Transverse colon (tissue), 4 donors: ENCODE measurements at regions not wholly inside any gene's neighbourhood (a gene's known extent, or its start where the extent isn't known, plus 50 kb on each side); places are given as distances from the start of the nearest gene placed in this dataset.

Experiments used
- DNase-seq: peaks from one replicate; pipeline ENCODE4 v3.0.0-alpha.2; 2019
- H3K27ac ChIP-seq, 4 donors: fragments of 200-600 bp; sonication (generic); 2 replicates each; pipeline ENCODE4 v1.5.1; 2016 to 2018; ENCODE audit warnings: inconsistent platforms in 4 of 4
- H3K27me3 ChIP-seq: fragments of 200-600 bp; sonication (generic); 2 replicates; pipeline ENCODE4 v1.5.1; 2017; ENCODE audit warnings: inconsistent platforms
- H3K36me3 ChIP-seq, 4 donors: fragments of 200-600 bp; sonication (generic); 2 replicates each; pipeline ENCODE4 v1.5.1; 2017 to 2019; ENCODE audit warnings: inconsistent platforms in 4 of 4
- H3K4me1 ChIP-seq, 4 donors: fragments of 200-600 bp; sonication (generic); 2 replicates each; pipeline ENCODE4 v1.5.1; 2017 to 2020; ENCODE audit warnings: inconsistent platforms in 4 of 4
- H3K4me3 ChIP-seq, 4 donors: fragments of 200-600 bp; sonication (generic); 1 replicate in 1 of 4; 2 replicates in 3 of 4; pipeline versions ENCODE4 v1.5.1 to v1.6.1; 2017 to 2019; ENCODE audit warnings: inconsistent platforms in 4 of 4
- H3K9me3 ChIP-seq, 2 donors: fragments of 200-600 bp; sonication (generic); 2 replicates each; pipeline ENCODE4 v1.5.1; 2017 to 2019; ENCODE audit warnings: inconsistent platforms in 2 of 2
- CTCF ChIP-seq, 5 experiments: fragments of 200-600 bp in 3 of 5; fragments of 450-650 bp in 2 of 5; sonication (generic) in 3 of 5; IDR thresholded peaks; 1 replicate in 2 of 5; 2 replicates in 3 of 5; pipeline ENCODE4 v1.5.1; 2016 to 2017; ENCODE audit warnings: antibody characterized with exemption in 5 of 5, inconsistent platforms in 3 of 5, mild to moderate bottlenecking in 2 of 5, moderate library complexity in 1 of 5
- EP300 ChIP-seq: sonication (generic); formaldehyde crosslinking; IDR thresholded peaks from one replicate; pipeline ENCODE4 v1.6.1; 2017; ENCODE audit warnings: antibody characterized with exemption, low read depth
- POLR2A ChIP-seq: fragments of 450-650 bp; IDR thresholded peaks from one replicate; pipeline ENCODE4 v1.6.1; 2016; ENCODE audit warnings: antibody characterized with exemption, mild to moderate bottlenecking, moderate library complexity
- POLR2AphosphoS5 ChIP-seq, 3 donors: sonication (generic); formaldehyde crosslinking; IDR thresholded peaks; one replicate each; pipeline ENCODE4 v1.6.1; 2016; ENCODE audit warnings: antibody characterized with exemption in 3 of 3
- WGBS, 2 donors: methylation state at CpG; one replicate each; pipeline ENCODE4 v1.1.5; 2018; ENCODE audit warnings: low coverage in 1 of 2; 5-methylcytosine and 5-hydroxymethylcytosine counted together
- in situ Hi-C, 4 donors: fragments of 200-750 bp; cut with MboI; loops; one replicate each; pipeline versions ENCODE4 v1.15.0 to v1.15.1; 2017; ENCODE audit warnings: low sequenced_read_pairs in 3 of 4, low pct_ligation_motif_present in 1 of 4, low pct_unique_long_range_greater_than_20kb in 1 of 4
- intact Hi-C: fragments of 100-400 bp; cut with DNase I; formaldehyde crosslinking; loops from one replicate; pipeline ENCODE4 v1.15.1; 2023; ENCODE audit warnings: low total_unique reads

DNA sequence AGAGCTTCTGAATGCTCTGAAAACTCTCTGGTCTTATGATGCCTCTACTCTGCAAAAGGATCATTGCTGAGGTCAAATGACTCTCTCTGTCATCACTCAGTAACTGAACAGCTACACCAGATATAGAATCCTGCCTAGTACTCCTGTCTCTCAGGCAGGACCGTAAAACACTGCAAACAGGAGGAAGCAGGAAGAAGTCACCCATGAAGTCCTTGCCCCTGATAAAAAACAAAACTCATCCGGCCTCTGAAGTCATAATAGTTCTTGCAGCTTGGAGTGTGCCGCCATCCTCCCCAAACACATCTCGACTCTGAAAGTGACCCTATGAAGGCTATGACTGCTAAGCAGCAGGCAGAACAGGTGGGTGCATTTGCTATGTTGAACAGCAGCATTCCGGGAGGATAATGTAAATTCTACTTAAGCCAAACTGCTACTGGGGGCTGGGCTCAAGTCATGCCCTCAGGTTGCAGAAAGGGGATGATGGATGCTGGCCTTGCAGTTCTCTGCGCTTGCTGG is 81.9 kb upstream of the FAM169A start:
- H3K36me3 ChIP-seq: no peaks in the 10 kb centered on the region
- peaks cover 0 to 11% (median 0%) of the 10 kb centered on the region in 4 donors for H3K4me1 ChIP-seq
- H3K9me3 ChIP-seq: no peaks in the 10 kb centered on the region
- H3K27me3 ChIP-seq: no peaks in the 10 kb centered on the region
- no peak overlapping the region for H3K4me3 ChIP-seq
- intact Hi-C loops: no loop called here
- DNase-seq: no peak
- 60% methylated on average over 6 of the region's 6 CpGs; no CpG with 5 or more reads in 1 of the 2 donors for WGBS, 2 donors
- in situ Hi-C loops: no loop called here
- TF ChIP-seq CTCF (IDR thresholded peaks at IDR 0.05) (no peak), POLR2AphosphoS5 (IDR thresholded peaks at IDR 0.05) (no peak), POLR2A (no peak), EP300 (no peak)
- no peak overlapping the region for H3K27ac ChIP-seq

- Histone ChIP-seq H3K27ac (no peak overlapping the region), H3K4me1 (peaks cover 0 to 11% (median 0%) of the 10 kb centered on the region in 4 donors), H3K9me3 (no peaks in the 10 kb centered on the region), H3K27me3 (no peaks in the 10 kb centered on the region), H3K4me3 (no peak overlapping the region), H3K36me3 (no peaks in the 10 kb centered on the region)
- intact Hi-C loops (no loop called here), in situ Hi-C loops (no loop called here)
- WGBS, 2 donors: 86% methylated on average over 4 of the region's 4 CpGs; no CpG with 5 or more reads in 1 of the 2 donors
- no peak for DNase-seq
- TF ChIP-seq CTCF (IDR thresholded peaks at IDR 0.05) (no peak), EP300 (no peak), POLR2AphosphoS5 (IDR thresholded peaks at IDR 0.05) (no peak)
These were observed 80.3 kb upstream of the FAM169A start for GRCh38 chr5:74946471-74946870.

DNA sequence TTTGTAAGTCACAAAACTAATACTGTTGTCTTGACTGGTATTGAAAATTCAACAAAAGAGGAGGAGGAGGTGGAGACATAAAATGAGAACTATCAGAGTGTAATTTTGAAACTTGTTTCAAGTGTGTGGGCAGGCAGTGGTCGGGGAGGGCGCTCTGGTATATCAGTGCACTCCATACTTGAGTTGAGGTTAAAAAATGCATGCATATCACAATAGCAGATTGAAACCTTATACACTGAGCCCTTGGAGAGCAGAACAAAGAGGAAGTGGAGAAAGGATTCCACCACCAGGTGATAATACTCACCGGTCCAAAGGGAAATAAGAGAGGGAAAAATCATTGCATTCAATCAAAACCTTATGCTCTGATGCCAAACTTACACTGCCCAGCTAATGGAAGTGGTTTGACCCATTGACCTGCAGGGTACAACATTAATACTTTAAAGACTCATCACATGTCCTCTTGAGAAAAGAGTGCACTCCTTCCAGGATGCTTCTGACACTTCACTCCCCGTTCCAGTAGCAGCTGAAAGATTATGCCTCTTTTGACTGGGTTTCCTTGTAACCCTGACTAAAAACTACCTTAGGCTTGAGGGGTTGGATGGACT is 79.5 kb upstream of the FAM169A start:
- intact Hi-C loops (no loop called here), in situ Hi-C loops (no loop called here)
- peaks cover 0 to 13% (median 0%) of the 10 kb centered on the region in 4 donors for H3K4me1 ChIP-seq
- TF ChIP-seq POLR2A (no peak), POLR2AphosphoS5 (IDR thresholded peaks at IDR 0.05) (no peak), EP300 (no peak), CTCF (IDR thresholded peaks at IDR 0.05) (no peak)
- no peaks in the 10 kb centered on the region for H3K36me3 ChIP-seq
- 58 to 59% methylated on average over 4 of the region's 4 CpGs for WGBS, 2 donors
- H3K27ac ChIP-seq: no peak overlapping the region
- H3K9me3 ChIP-seq: no peaks in the 10 kb centered on the region
- DNase-seq: no peak
- no peaks in the 10 kb centered on the region for H3K27me3 ChIP-seq
- H3K4me3 ChIP-seq: no peak overlapping the region

GRCh38 chr5:74943905-74944304 is 77.7 kb upstream of the FAM169A start:
- TF ChIP-seq POLR2AphosphoS5 (IDR thresholded peaks at IDR 0.05): no peak
- TF ChIP-seq EP300: no peak
- TF ChIP-seq POLR2A: no peak
- no peak for TF ChIP-seq CTCF (IDR thresholded peaks at IDR 0.05)
- Histone ChIP-seq H3K9me3 (no peaks in the 10 kb centered on the region), H3K27ac (no peak overlapping the region), H3K4me1 (peaks cover 0 to 8% (median 0%) of the 10 kb centered on the region in 4 donors), H3K27me3 (no peaks in the 10 kb centered on the region), H3K4me3 (no peak overlapping the region), H3K36me3 (no peaks in the 10 kb centered on the region)
- in situ Hi-C loops: no loop called here
- intact Hi-C loops: no loop called here
- WGBS, 2 donors: 58 to 94% methylated on average over 2 of the region's 2 CpGs
- no peak for DNase-seq
